Sciatic nerve (tissue), 2 donors: ENCODE measurements at regions not wholly inside any gene's neighbourhood (a gene's known extent, or its start where the extent isn't known, plus 50 kb on each side); places are given as distances from the start of the nearest gene placed in this dataset.

Experiments used
- ATAC-seq: fragments of 200-7000 bp; cut with Tn5 transposase; one replicate; pipeline ENCODE4 v1.9.1; 2020; ENCODE audit warnings: mild to moderate bottlenecking, moderate library complexity
- DNase-seq: peaks from one replicate; pipeline ENCODE4 v3.0.0-alpha.2; 2020; ENCODE audit warnings: low spot score
- intact Hi-C: fragments of 100-400 bp; cut with DNase I; formaldehyde crosslinking; loops from one replicate; pipeline ENCODE4 v1.14.2; 2022
- donor health status: DM: no; HTN: no; CAD: no.
- donor health status: DM: no; HTN: no; CAD: no.

- no peak for DNase-seq
- no peak for ATAC-seq
- intact Hi-C loops = no loop called here
Measured at GRCh38 chr6:43874814-43875590, 105.0 kb downstream of the VEGFA start.

GRCh38 chr6:43873806-43874714 is 104.0 kb downstream of the VEGFA start:
- intact Hi-C loops = no loop called here
- DNase-seq = no peak
- ATAC-seq = no peak

DNA sequence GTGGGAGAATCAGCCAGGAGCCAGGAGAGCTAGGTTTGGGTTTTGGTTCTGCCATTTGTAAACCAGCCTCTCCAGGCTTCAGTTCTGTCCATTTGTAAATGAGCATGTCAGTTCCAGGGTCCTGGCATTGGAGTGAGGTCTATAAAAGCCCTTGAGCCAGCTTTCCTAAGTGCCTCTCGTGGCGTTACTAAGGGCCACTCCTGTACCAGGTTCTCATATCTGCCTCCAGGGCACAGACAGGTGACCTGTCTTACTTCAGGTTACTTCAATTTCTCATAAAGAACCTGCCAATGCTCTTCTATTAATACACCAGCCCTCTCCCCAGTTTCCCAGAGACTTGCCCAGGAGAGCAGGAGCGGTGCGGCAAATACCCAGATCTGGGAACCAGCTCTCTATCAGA is 101.9 kb downstream of the VEGFA start:
- DNase-seq (no peak), ATAC-seq (no peak)
- intact Hi-C loops = no loop called here

GRCh38 chr6:43871284-43871683 is 101.3 kb downstream of the VEGFA start:
- ATAC-seq = no peak
- intact Hi-C loops = no loop called here
- no peak for DNase-seq

DNA sequence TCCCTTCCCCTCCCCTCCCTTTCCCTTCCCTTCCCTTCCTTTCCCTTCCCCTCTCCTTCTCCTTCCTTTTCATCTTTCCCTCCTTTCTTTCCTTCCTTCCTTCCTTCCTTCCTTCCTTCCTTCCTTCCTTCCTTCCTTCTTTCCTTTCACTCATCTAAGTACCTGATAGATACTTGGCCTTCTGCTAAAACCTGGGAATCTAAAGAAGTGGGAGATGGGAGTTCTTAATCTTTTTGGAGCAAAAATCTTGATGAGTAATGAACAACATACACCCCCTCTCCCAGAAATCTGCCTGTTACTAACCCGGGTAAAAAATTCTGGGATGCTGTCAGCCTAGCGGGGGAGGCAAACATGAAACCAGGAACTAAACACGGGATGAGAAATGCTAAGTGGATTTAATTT is 100.7 kb downstream of the VEGFA start:
- DNase-seq (no peak), ATAC-seq (no peak)
- intact Hi-C loops = no loop called here

- DNase-seq (no peak), ATAC-seq (no peak)
- intact Hi-C loops = no loop called here
Measured at GRCh38 chr6:43869792-43870659, 100.0 kb downstream of the VEGFA start.

- intact Hi-C loops = no loop called here
- no peak for ATAC-seq
- DNase-seq = no peak
Measured at GRCh38 chr6:43869079-43869710, 99.2 kb downstream of the VEGFA start.

DNA sequence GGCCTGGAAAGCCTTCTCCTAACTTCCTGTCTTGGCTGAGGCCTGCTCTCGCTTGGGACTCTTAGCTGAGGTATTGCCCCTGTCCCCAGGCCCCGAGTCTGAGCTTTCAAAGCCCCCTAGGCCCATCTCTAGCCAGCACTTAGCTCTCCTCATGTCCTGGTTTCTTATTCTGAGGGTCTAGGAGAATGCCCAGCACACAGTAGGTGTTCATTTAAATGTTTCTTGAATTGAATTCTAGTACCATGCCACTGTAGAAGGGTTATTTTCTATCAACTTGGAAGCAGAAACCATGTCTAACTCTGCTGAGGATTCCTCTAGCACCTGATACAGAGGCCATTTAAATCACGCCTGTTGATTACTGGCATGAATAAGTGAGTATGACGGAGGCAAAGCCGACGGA is 98.5 kb downstream of the VEGFA start:
- intact Hi-C loops = no loop called here
- DNase-seq (no peak), ATAC-seq (no peak)

DNA sequence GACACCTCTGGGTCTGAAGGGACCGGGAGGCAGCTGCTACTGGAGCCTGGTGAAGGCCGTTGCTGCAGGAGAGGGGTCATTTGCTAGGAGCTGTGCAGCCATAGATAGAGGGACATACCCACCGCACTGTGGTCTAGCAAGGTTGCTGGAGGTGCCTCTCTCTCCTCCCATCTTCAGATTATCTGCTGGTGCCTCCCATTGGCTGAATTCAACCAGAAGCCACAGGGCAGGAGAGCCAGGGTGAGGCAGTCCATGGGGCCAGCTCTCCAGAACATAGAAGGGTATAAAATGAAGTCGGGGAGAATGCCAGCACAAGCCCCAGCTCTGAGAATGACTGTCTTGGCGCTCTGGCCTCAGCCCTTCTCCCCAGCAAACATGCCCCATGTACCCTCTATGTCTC is 98.0 kb downstream of the VEGFA start:
- intact Hi-C loops = no loop called here
- no peak for ATAC-seq
- no peak for DNase-seq

DNA sequence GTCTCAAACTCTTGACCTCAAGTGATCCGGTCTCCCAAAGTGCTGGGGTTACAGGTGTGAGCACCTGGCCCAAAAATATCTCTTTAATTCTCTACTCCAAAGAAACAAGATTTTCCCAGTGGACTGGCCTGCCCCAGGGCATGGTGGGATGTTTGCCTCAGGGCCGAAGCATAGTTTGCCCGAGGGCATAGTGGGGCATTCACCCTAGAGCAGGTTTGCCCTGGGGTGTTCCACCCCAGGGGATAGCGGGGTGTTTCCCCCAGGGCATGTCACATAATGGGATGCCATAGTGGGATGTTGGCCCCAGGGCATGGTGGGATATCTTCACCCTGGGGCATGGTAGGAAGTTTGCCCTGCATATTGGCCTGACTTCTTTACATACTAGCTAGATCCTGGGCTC is 97.2 kb downstream of the VEGFA start:
- DNase-seq (no peak), ATAC-seq (no peak)
- intact Hi-C loops = no loop called here

GRCh38 chr6:43865932-43866645 is 96.1 kb downstream of the VEGFA start:
- ATAC-seq (no peak), DNase-seq (no peak)
- intact Hi-C loops = no loop called here

DNA sequence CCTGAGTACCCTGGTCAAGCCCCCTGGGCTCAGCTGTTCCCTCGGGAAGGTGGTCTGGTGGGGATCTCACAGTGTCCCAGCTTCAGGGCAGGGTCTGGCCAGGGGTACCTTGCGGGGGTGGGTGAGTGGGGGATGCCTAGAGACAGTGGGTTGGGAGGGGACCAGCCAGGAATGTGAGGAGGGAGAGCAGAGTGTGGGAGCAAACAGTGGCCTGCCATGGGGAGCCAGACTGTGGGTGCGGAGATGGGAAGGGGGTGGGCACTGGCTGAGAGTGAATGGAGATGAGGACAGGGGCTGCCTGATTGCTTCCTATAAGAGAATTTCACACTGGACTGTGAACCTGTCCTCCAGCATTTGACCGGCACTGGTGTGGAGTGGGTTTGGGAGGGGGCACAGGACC is 95.1 kb downstream of the VEGFA start:
- DNase-seq (no peak), ATAC-seq (no peak)
- intact Hi-C loops = no loop called here

GRCh38 chr6:43862925-43863324 is 92.9 kb downstream of the VEGFA start:
- DNase-seq (no peak), ATAC-seq (no peak)
- intact Hi-C loops = no loop called here

- no peak for ATAC-seq
- intact Hi-C loops = no loop called here
- no peak for DNase-seq
Measured at GRCh38 chr6:43861212-43861894, 91.3 kb downstream of the VEGFA start.

- ATAC-seq (no peak), DNase-seq (no peak)
- intact Hi-C loops = no loop called here
Measured at GRCh38 chr6:43860285-43860684, 90.3 kb downstream of the VEGFA start.

- no peak for DNase-seq
- intact Hi-C loops = no loop called here
- peak; percentile 8 for ATAC-seq
Measured at GRCh38 chr6:43859213-43859612, 89.2 kb downstream of the VEGFA start.

GRCh38 chr6:43858161-43859153 is 88.4 kb downstream of the VEGFA start:
- ATAC-seq = peak; percentile 33
- intact Hi-C loops = no loop called here
- no peak for DNase-seq
